Right atrium auricular region (tissue), 2 donors: ENCODE measurements at regions not wholly inside any gene's neighbourhood (a gene's known extent, or its start where the extent isn't known, plus 50 kb on each side); places are given as distances from the start of the nearest gene placed in this dataset.

Source experiments
- DNase-seq: peaks from one replicate; pipeline ENCODE4 v3.0.0-alpha.2; 2019; ENCODE audit warnings: low spot score
- H3K27ac ChIP-seq, 2 donors: fragments of 200-600 bp; sonication (generic); 1 replicate in 1 of 2; 2 replicates in 1 of 2; pipeline ENCODE4 v1.5.1; 2016 to 2019
- H3K27me3 ChIP-seq, 2 donors: fragments of 200-600 bp; sonication (generic); one replicate each; pipeline versions ENCODE4 v1.5.1 to v1.6.0; 2017 to 2019
- H3K36me3 ChIP-seq: fragments of 200-600 bp; sonication (generic); one replicate; pipeline ENCODE4 v1.5.1; 2016
- H3K4me1 ChIP-seq, 2 donors: fragments of 200-600 bp; sonication (generic); one replicate each; pipeline versions ENCODE4 v1.5.1 to v1.6.0; 2017 to 2019
- H3K4me3 ChIP-seq, 2 donors: fragments of 200-600 bp; sonication (generic); 1 replicate in 1 of 2; 2 replicates in 1 of 2; pipeline ENCODE4 v1.5.1; 2017 to 2019; ENCODE audit warnings: mild to moderate bottlenecking in 1 of 2, moderate library complexity in 1 of 2
- H3K9me3 ChIP-seq, 2 donors: fragments of 200-600 bp; sonication (generic); one replicate each; pipeline ENCODE4 v1.5.1; 2019
- TF ChIP-seq, protein P1 (sequence below), 2 donors: fragments of 200-600 bp; sonication (generic); IDR thresholded peaks; one replicate each; pipeline ENCODE4 v1.5.1; 2019; ENCODE audit warnings: antibody characterized with exemption in 2 of 2

DNA sequence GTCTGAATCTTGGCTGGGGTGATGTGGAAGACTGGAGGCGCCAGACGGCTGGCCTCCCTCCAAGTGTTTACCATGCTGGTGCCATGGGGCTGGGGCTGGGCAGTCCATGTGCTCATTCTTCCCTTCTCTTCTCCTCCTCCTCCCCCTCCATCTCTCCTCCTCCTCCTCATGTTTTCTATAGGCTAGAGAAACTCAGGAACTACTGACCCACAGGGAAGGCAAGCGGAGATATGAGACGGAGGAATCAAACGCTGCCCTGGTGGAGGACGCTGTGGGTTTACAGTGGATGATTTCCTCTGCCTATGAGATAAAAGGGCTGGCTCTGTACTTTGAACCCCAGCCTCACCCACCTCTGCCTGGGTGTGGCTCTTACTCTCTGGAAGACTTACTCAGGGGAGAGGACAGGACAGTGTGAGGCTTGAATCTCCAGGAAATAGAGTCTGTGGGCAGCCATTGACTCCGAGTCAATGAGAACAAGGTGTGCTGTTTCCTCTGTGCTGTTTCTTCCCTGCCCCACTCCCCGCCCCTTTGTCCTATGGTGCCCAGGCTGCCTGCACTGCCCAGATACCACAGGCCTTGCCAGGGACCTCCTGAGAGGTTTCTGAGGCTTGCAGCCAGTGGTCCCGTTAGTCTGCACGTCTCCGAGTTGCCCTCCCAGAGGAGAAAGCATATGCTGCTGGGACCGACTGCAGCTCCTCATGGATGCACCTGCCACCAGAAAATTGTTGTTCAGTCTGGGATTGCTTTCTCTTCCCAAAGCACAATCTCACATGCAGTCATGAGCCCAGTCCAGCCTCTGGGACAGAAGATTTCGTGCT lies 132.6 kb upstream of the ARHGAP5 start:
- no peaks in the 10 kb centered on the region for H3K36me3 ChIP-seq

DNA sequence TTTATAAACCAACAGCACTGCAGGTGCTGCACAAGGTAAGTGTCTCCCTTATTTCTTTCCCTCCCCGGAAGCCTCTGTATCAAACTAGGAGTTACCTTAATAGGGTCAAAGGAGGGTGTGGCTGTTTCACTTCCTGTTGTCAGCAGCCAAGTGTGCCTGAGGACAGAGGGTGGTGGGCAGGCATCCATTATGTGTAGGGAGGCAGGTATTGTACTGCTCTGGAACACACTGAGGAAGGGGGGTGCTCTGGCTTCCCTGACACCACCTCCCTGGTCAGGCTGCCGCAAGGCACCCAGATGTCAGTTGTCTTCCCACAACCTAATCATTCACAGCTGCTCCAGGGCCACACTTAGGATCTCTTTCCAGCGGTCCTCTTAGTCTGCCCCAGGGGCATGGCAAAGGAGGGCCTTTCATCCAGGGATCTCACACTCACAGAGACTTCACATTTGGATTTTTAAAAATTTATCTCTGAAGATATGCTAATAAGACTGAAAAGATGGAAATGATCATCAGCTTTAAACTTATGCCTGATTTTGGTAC lies 132.0 kb upstream of the ARHGAP5 start:
- H3K9me3 ChIP-seq: no peaks in the 10 kb centered on the region
- H3K27me3 ChIP-seq: no peaks in the 10 kb centered on the region
- no peak for DNase-seq
- peaks cover 0 to under 1% of the 10 kb centered on the region in 2 donors for H3K4me1 ChIP-seq
- H3K4me3 ChIP-seq: no peak overlapping the region
- H3K27ac ChIP-seq: no peak overlapping the region
- TF ChIP-seq, protein P1, sequence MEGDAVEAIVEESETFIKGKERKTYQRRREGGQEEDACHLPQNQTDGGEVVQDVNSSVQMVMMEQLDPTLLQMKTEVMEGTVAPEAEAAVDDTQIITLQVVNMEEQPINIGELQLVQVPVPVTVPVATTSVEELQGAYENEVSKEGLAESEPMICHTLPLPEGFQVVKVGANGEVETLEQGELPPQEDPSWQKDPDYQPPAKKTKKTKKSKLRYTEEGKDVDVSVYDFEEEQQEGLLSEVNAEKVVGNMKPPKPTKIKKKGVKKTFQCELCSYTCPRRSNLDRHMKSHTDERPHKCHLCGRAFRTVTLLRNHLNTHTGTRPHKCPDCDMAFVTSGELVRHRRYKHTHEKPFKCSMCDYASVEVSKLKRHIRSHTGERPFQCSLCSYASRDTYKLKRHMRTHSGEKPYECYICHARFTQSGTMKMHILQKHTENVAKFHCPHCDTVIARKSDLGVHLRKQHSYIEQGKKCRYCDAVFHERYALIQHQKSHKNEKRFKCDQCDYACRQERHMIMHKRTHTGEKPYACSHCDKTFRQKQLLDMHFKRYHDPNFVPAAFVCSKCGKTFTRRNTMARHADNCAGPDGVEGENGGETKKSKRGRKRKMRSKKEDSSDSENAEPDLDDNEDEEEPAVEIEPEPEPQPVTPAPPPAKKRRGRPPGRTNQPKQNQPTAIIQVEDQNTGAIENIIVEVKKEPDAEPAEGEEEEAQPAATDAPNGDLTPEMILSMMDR (IDR thresholded peaks at IDR 0.05): no peak
- no peaks in the 10 kb centered on the region for H3K36me3 ChIP-seq

More for the DNA sequence above, 132.6 kb upstream of the ARHGAP5 start:
- H3K27ac ChIP-seq: no peak overlapping the region
- DNase-seq: no peak
- no peak overlapping the region for H3K4me3 ChIP-seq
- TF ChIP-seq, protein P1 (IDR thresholded peaks at IDR 0.05): no peak
- H3K4me1 ChIP-seq: peaks cover 0 to 7% of the 10 kb centered on the region in 2 donors
- H3K9me3 ChIP-seq: no peaks in the 10 kb centered on the region
- H3K27me3 ChIP-seq: no peaks in the 10 kb centered on the region

DNA sequence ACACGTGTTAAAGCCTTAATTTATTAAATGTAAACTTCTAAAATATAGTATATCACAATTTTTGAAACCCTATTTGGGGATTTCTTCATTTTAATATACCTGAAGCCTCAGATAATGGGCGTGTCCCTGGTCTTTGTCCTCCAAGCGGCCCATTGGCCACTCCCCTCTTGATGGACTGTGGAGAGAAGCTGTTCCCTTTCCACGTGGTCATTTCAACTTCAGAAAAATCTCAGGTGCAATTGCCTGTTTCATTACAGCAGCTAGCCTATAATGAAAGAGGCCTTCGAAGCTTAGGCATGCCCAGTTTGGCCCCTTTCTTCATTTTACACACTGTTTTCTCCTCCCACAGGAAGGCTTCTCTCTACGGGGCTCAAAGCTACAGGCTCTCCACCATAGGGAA lies 131.4 kb upstream of the ARHGAP5 start:
- H3K9me3 ChIP-seq: no peaks in the 10 kb centered on the region
- DNase-seq: no peak
- H3K36me3 ChIP-seq: no peaks in the 10 kb centered on the region
- peaks cover 0 to 6% of the 10 kb centered on the region in 2 donors for H3K4me1 ChIP-seq
- H3K27ac ChIP-seq: no peak overlapping the region
- no peak overlapping the region for H3K4me3 ChIP-seq
- H3K27me3 ChIP-seq: no peaks in the 10 kb centered on the region
- TF ChIP-seq, protein P1 (IDR thresholded peaks at IDR 0.05): no peak

DNA sequence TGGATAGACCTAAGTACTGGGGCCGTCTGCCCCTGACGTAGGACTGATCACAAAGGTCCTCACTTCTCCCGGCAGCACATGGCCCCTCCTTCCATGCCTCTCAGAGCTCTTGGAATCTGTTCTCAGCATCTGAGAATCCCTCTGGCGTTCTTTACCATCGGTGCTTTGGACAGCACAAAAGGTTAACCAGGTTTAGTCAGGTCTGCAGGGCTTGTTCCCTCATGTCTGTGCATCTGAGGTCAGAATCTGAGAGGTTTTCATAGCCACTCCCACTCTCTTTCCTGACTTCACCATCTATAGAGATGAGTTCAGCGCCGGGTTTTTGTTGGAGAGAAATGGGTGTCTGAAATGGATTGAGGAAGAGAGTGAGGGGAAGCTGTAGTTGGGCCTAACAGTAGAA lies 130.0 kb upstream of the ARHGAP5 start:
- Histone ChIP-seq H3K36me3 (no peaks in the 10 kb centered on the region), H3K27ac (no peak overlapping the region), H3K9me3 (no peaks in the 10 kb centered on the region), H3K27me3 (no peaks in the 10 kb centered on the region), H3K4me1 (peaks cover 0 to 15% of the 10 kb centered on the region in 2 donors), H3K4me3 (no peak overlapping the region)
- TF ChIP-seq, protein P1 (IDR thresholded peaks at IDR 0.05): no peak
- no peak for DNase-seq

DNA sequence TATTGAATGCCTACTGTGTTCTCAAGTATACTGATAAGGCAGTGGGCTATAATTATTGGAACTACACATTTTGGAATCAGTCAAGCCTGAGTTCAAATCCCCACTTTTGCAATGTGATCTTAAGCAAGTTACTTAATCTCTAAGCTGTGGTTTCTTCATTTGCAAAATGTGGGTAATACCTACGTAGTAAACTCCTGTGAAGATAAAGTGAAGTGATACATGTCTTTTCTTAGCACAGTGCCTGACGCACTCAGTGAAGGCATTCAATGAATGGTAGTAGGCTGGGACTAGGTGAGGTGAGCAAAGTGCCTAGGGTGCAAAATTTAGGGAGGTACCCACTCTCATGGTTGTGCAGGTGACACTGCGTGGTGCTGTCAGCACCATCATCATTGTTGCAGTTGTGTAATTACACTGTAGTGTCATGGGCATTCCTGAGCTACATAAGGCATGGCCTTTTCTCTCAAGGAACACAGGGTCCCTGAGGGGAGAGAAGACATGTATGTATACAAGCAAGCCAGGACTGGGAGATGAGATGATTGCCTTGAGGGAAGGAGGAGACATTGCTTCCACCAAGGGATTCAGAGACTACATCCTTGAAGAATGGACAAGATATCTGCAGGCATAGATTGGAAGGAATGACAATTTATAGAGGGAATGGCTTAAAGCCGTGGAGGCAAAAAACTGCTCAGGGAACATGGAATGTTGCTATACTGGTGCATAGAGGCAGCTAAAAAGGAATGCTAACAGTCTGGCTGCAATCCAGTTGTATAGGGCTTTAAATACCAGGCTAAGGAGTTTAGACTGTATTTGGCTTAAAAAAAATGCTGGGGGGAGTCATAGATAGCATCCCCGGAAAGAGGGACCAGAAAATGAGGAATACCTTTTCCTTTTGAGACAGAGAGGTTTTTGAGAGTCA lies 129.2 kb upstream of the ARHGAP5 start:
- Histone ChIP-seq H3K27me3 (no peaks in the 10 kb centered on the region), H3K9me3 (no peaks in the 10 kb centered on the region), H3K36me3 (no peaks in the 10 kb centered on the region), H3K4me1 (peaks cover 0 to 15% of the 10 kb centered on the region in 2 donors), H3K4me3 (no peak overlapping the region), H3K27ac (no peak overlapping the region)
- DNase-seq: no peak
- TF ChIP-seq, protein P1 (IDR thresholded peaks at IDR 0.05): no peak
